GM12873 (cell line): ENCODE measurements at regions not wholly inside any gene's neighbourhood (a gene's known extent, or its start where the extent isn't known, plus 50 kb on each side); places are given as distances from the start of the nearest gene placed in this dataset.

Source experiments
- CTCF ChIP-seq: IDR thresholded peaks from 2 replicates; pipeline ENCODE4 v1.5.1; 2012; ENCODE audit warnings: low read depth, mild to moderate bottlenecking, moderate library complexity, low read length, control low read depth; ENCODE audit not compliant: insufficient read depth; ENCODE audit errors: missing control alignments

DNA sequence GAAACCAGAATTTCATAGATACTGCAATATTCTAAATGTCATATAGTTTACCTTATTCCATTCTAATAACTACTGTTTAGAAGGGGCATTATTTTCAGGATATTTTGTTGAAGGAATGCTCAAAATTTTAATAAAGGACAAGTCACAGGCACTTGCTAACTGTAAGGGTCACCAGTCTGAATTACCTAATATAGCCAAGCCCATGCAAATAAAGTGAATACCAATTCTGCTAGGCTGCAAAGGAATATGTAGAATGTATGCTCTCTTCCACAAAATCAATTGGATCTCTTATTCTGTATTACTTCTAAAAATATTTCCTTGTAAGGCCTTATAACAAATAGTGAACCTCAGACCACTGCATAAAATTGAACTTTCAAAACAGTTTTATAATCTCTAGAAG lies 52.3 kb upstream of the FAT4 start:
- TF ChIP-seq CTCF, result no peak

GRCh38 chr4:125262079-125262478 lies 52.7 kb upstream of the FAT4 start:
- no peak for TF ChIP-seq CTCF

GRCh38 chr4:125254106-125254505 lies 60.6 kb upstream of the FAT4 start:
- no peak for TF ChIP-seq CTCF

- no peak for TF ChIP-seq CTCF
Measured at GRCh38 chr4:125244848-125245450, 69.8 kb upstream of the FAT4 start.

DNA sequence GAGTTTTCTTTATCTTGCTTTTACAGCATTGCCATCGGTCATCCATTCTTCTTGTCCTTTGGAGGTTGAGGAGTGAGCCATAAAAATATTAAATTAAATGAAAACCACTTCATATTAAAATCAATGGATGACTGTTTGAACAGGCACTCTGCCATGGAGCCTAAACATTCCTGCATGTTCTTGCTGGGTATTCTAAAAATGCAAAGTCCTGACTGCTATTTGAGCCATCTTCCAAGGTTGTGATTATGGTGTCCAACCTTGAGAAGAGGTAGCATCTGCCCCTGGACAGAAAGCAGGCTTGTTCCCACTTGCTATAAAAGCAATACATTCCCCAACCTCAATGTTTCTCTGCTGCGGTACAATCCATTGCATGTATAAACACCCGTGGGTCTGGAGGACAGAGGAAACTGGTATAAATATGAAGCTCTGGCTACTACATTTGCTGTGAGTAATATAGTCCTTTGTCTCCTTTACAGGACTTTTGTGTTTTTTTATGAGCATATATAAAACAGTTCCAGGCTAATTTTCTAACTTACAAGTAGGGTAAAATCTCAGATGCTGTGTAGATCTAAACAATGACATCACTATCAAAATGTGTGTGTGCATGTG lies 70.9 kb upstream of the FAT4 start:
- no peak for TF ChIP-seq CTCF

DNA sequence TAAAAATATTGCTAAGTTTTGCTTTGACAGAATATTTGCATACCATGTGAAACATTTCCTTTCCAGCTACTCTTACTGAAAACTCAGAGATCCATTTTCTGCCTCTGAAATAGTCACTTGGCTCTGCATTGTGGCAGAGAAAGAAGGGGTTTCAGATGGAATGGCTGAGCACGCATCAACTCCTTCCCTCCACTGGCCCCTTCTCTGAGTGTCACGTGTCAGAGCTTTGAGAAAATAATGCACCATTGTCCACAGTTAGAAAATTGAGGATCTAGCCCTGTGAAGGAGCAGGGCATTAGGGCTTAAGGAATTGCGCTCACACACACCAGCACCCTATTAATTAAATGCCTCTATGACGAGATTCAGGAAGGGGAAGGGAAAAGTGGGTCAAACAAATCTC lies 78.8 kb upstream of the FAT4 start:
- no peak for TF ChIP-seq CTCF

DNA sequence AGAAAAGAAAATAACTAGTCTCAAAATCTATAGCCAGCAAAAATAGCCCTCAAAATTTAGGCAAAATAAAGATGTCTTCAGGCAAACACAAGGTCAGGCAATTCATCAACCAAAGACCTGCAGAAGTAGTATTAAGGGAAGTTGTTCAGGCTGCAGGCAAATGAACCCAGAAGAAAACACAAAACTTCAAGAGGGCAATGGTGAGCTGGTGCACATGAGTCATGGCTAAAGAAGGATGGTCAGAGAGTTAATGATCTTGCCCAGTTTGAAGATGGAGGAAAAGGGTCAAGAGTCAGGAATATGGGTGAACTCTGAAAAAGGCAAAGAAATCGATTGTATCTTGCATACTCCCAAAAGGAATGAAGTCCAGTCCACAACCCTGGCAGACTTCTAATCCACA lies 83.1 kb upstream of the FAT4 start:
- TF ChIP-seq CTCF, result no peak
